Right lobe of liver (tissue), 6 donors: ENCODE measurements at regions not wholly inside any gene's neighbourhood (a gene's known extent, or its start where the extent isn't known, plus 50 kb on each side); places are given as distances from the start of the nearest gene placed in this dataset.

Source experiments
- ATAC-seq, 4 donors: fragments of 200-7000 bp; cut with Tn5 transposase; one replicate each; pipeline ENCODE4 v1.9.1; 2020; ENCODE audit warnings: mild to moderate bottlenecking in 4 of 4, moderate library complexity in 4 of 4
- DNase-seq, 3 donors: peaks; one replicate each; pipeline ENCODE4 v3.0.0-alpha.2; 2020
- H3K27ac ChIP-seq, 3 donors: fragments of 200-600 bp; one replicate each; pipeline ENCODE4 v1.8.0; 2022
- H3K27me3 ChIP-seq, 2 donors: fragments of 200-600 bp; one replicate each; pipeline ENCODE4 v1.8.0; 2022
- H3K36me3 ChIP-seq, 4 donors: fragments of 200-600 bp; sonication (generic) in 1 of 4; one replicate each; pipeline versions ENCODE4 v1.5.1 to v1.8.0; 2017 to 2022; ENCODE audit warnings: control low read depth in 1 of 4
- H3K4me1 ChIP-seq, 4 donors: fragments of 200-600 bp; sonication (generic) in 1 of 4; one replicate each; pipeline versions ENCODE4 v1.5.1 to v1.8.0; 2017 to 2022; ENCODE audit warnings: control low read depth in 1 of 4
- H3K4me3 ChIP-seq, 3 donors: fragments of 200-600 bp; one replicate each; pipeline ENCODE4 v1.8.0; 2022
- H3K9me3 ChIP-seq, 4 donors: fragments of 200-600 bp; sonication (generic) in 1 of 4; one replicate each; pipeline versions ENCODE4 v1.5.1 to v1.8.0; 2017 to 2022; ENCODE audit warnings: control low read depth in 1 of 4
- CTCF ChIP-seq, 4 donors: fragments of 200-600 bp in 3 of 4; fragments of 450-650 bp in 1 of 4; IDR thresholded peaks; one replicate each; pipeline versions ENCODE4 v1.5.1 to v1.8.0; 2016 to 2022; ENCODE audit warnings: antibody characterized with exemption in 4 of 4, mild to moderate bottlenecking in 2 of 4
- POLR2A ChIP-seq: fragments of 450-650 bp; IDR thresholded peaks from one replicate; pipeline ENCODE4 v1.6.1; 2017; ENCODE audit warnings: antibody characterized with exemption, mild to moderate bottlenecking
- WGBS: methylation state at CpG from one replicate; pipeline ENCODE4 v1.1.6; 2018; ENCODE audit warnings: low coverage, low lambda C conversion rate; ENCODE audit not compliant: insufficient coverage; ENCODE audit errors: missing lambda C conversion rate; 5-methylcytosine and 5-hydroxymethylcytosine counted together
- intact Hi-C, 2 donors: fragments of 100-400 bp; cut with DNase I; formaldehyde crosslinking; loops; one replicate each; pipeline versions ENCODE4 v1.11.2 to v1.14.1; 2022
- donor health status: DM: no; HTN: yes; CAD: no.
- donor health status: DM: no; HTN: no; CAD: no.
- donor health status: DM: no; HTN: no; CAD: no.
- donor health status: DM: no; HTN: yes; CAD: no.
- donor health status: DM: no; HTN: yes; CAD: no.

- DNase-seq (no peak), ATAC-seq (peak; percentile 51 to 65 (median 58))
- no peak for TF ChIP-seq CTCF (IDR thresholded peaks at IDR 0.05)
- TF ChIP-seq POLR2A = no peak
- H3K27me3 ChIP-seq = no peaks in the 10 kb centered on the region
- H3K27ac ChIP-seq = peak overlapping the region; percentile 48 to 85 (median 51)
- intact Hi-C loops = no loop called here
- WGBS = 47% methylated on average over 7 of the region's 8 CpGs
- H3K4me3 ChIP-seq = peak overlapping the region in 1 of 3 donors; percentile 24
- peaks cover 0 to 43% (median 17%) of the 10 kb centered on the region in 4 donors for H3K4me1 ChIP-seq
- H3K36me3 ChIP-seq = no peaks in the 10 kb centered on the region
- no peaks in the 10 kb centered on the region for H3K9me3 ChIP-seq
Observed at GRCh38 chr11:122207921-122208764, 92.1 kb upstream of the BLID start.

- Histone ChIP-seq H3K27ac (peak overlapping the region; percentile 48 to 85 (median 51)), H3K27me3 (no peaks in the 10 kb centered on the region), H3K4me1 (peaks cover 0 to 49% (median 19%) of the 10 kb centered on the region in 4 donors), H3K9me3 (no peaks in the 10 kb centered on the region), H3K36me3 (no peaks in the 10 kb centered on the region), H3K4me3 (peak overlapping the region in 1 of 3 donors; percentile 24)
- TF ChIP-seq POLR2A (no peak), CTCF (IDR thresholded peaks at IDR 0.05) (no peak)
- peak; percentile 24 to 56 (median 46) for ATAC-seq
- DNase-seq = peak in 1 of 3 donors; percentile 58
- intact Hi-C loops = no loop called here
- WGBS = 22% methylated on average over 7 of the region's 8 CpGs
Observed at GRCh38 chr11:122207505-122207904, 91.5 kb upstream of the BLID start.

- no peaks in the 10 kb centered on the region for H3K27me3 ChIP-seq
- no peaks in the 10 kb centered on the region for H3K36me3 ChIP-seq
- TF ChIP-seq CTCF (IDR thresholded peaks at IDR 0.05) (no peak), POLR2A (no peak)
- DNase-seq (no peak), ATAC-seq (no peak)
- H3K4me3 ChIP-seq = no peak overlapping the region
- no peaks in the 10 kb centered on the region for H3K9me3 ChIP-seq
- peaks cover 0 to 49% (median 18%) of the 10 kb centered on the region in 4 donors for H3K4me1 ChIP-seq
- intact Hi-C loops = no loop called here
- 46% methylated on average over 5 of the region's 5 CpGs for WGBS
- no peak overlapping the region for H3K27ac ChIP-seq
Observed at GRCh38 chr11:122205036-122205435, 89.0 kb upstream of the BLID start.

GRCh38 chr11:122204206-122204605 is 88.2 kb upstream of the BLID start:
- 85% methylated on average over 3 of the region's 5 CpGs for WGBS
- Histone ChIP-seq H3K4me1 (peaks cover 0 to 41% (median 14%) of the 10 kb centered on the region in 4 donors), H3K36me3 (no peaks in the 10 kb centered on the region), H3K4me3 (no peak overlapping the region), H3K9me3 (no peaks in the 10 kb centered on the region), H3K27me3 (no peaks in the 10 kb centered on the region), H3K27ac (no peak overlapping the region)
- DNase-seq = no peak
- intact Hi-C loops = loop anchor here in 1 of 2 donors (5.0 kb wide), 1 partner anchor 547 kb away; no protein-coding TSS in a partner anchor
- no peak for ATAC-seq
- TF ChIP-seq CTCF (IDR thresholded peaks at IDR 0.05) (no peak), POLR2A (no peak)
